Uterus (tissue), 2 donors: ENCODE measurements at regions not wholly inside any gene's neighbourhood (a gene's known extent, or its start where the extent isn't known, plus 50 kb on each side); places are given as distances from the start of the nearest gene placed in this dataset.

Experiments
- POLR2A ChIP-seq, 2 donors: fragments of 450-650 bp; IDR thresholded peaks; one replicate each; pipeline ENCODE4 v1.6.1; 2016; ENCODE audit warnings: antibody characterized with exemption in 2 of 2, mild to moderate bottlenecking in 1 of 2, moderate library complexity in 1 of 2
- TF ChIP-seq, protein P1 (sequence below), 4 experiments: fragments of 200-600 bp in 2 of 4; fragments of 450-650 bp in 2 of 4; sonication (generic) in 2 of 4; IDR thresholded peaks; one replicate each; pipeline ENCODE4 v1.5.1; 2016 to 2019; ENCODE audit warnings: antibody characterized with exemption in 4 of 4, mild to moderate bottlenecking in 2 of 4, moderate library complexity in 1 of 4

DNA sequence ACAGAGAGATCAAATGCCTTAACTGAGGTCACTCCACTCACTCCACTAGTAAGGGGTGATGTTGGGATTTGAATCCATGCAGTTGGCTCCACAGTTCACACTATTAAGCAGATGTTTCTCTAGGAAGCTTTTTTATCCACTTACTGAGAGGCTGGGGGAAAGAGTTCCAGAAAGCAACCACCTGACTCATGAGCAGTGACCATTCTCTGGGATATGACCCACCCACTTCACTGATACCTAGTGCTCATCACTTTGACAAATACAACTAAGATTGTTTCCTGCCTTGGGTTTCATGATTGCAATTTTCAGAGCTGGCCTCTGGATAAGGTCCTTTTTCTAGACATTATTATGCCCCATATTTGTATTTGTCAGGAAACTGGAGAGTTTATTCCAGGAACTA is 152.1 kb upstream of the PLEKHG7 start:
- TF ChIP-seq, protein P1, sequence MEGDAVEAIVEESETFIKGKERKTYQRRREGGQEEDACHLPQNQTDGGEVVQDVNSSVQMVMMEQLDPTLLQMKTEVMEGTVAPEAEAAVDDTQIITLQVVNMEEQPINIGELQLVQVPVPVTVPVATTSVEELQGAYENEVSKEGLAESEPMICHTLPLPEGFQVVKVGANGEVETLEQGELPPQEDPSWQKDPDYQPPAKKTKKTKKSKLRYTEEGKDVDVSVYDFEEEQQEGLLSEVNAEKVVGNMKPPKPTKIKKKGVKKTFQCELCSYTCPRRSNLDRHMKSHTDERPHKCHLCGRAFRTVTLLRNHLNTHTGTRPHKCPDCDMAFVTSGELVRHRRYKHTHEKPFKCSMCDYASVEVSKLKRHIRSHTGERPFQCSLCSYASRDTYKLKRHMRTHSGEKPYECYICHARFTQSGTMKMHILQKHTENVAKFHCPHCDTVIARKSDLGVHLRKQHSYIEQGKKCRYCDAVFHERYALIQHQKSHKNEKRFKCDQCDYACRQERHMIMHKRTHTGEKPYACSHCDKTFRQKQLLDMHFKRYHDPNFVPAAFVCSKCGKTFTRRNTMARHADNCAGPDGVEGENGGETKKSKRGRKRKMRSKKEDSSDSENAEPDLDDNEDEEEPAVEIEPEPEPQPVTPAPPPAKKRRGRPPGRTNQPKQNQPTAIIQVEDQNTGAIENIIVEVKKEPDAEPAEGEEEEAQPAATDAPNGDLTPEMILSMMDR (IDR thresholded peaks at IDR 0.05) = no peak
- TF ChIP-seq POLR2A (IDR thresholded peaks at IDR 0.05) = no peak
